ENCODE measurements at regions not wholly inside any gene's neighbourhood (a gene's known extent, or its start where the extent isn't known, plus 50 kb on each side); places are given as distances from the start of the nearest gene placed in this dataset.

DNA sequence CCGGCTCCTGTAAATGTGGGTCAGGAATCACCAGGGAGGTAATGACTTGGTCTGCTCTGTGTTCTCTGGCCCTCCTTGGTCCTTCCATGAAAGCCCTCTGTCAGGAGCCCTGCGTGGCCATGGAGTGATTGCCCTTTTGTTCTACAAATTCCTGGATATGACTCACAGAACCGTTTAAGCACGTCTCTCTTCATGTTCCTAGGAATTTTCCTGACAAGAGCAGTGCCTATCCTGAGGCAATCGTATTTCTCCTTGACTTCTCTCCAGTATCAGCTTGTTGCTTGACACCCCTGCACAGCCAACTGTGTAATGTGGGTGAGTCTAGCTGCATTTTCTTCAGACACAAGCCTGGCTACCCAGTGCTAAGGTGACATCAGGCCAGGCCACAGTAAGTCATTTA lies 274.3 kb upstream of the ZNF462 start:
- H3K4me3 ChIP-seq (ENCODE audit: low read depth in 1 of 3, low read length in 3 of 3) = no peak overlapping the region
- 78% methylated on average over 5 of the region's 5 CpGs for WGBS
- no peak for DNase-seq (ENCODE audit: low spot score)
- H3K27ac ChIP-seq (ENCODE audit: low read depth in 1 of 2, low read length in 2 of 2) = no peak overlapping the region
- H3K4me1 ChIP-seq (ENCODE audit: control insufficient read depth in 4 of 4, insufficient read depth in 4 of 4, low read length in 3 of 4) = no peaks in the 10 kb centered on the region
- TF ChIP-seq, protein P1, sequence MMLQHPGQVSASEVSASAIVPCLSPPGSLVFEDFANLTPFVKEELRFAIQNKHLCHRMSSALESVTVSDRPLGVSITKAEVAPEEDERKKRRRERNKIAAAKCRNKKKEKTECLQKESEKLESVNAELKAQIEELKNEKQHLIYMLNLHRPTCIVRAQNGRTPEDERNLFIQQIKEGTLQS (IDR thresholded peaks at IDR 0.05) = no peak
- TF ChIP-seq, protein P2, sequence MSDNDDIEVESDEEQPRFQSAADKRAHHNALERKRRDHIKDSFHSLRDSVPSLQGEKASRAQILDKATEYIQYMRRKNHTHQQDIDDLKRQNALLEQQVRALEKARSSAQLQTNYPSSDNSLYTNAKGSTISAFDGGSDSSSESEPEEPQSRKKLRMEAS (IDR thresholded peaks at IDR 0.05) = no peak
- TF ChIP-seq, protein P3, sequence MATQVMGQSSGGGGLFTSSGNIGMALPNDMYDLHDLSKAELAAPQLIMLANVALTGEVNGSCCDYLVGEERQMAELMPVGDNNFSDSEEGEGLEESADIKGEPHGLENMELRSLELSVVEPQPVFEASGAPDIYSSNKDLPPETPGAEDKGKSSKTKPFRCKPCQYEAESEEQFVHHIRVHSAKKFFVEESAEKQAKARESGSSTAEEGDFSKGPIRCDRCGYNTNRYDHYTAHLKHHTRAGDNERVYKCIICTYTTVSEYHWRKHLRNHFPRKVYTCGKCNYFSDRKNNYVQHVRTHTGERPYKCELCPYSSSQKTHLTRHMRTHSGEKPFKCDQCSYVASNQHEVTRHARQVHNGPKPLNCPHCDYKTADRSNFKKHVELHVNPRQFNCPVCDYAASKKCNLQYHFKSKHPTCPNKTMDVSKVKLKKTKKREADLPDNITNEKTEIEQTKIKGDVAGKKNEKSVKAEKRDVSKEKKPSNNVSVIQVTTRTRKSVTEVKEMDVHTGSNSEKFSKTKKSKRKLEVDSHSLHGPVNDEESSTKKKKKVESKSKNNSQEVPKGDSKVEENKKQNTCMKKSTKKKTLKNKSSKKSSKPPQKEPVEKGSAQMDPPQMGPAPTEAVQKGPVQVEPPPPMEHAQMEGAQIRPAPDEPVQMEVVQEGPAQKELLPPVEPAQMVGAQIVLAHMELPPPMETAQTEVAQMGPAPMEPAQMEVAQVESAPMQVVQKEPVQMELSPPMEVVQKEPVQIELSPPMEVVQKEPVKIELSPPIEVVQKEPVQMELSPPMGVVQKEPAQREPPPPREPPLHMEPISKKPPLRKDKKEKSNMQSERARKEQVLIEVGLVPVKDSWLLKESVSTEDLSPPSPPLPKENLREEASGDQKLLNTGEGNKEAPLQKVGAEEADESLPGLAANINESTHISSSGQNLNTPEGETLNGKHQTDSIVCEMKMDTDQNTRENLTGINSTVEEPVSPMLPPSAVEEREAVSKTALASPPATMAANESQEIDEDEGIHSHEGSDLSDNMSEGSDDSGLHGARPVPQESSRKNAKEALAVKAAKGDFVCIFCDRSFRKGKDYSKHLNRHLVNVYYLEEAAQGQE (IDR thresholded peaks at IDR 0.05) = no peak
- no peak for TF ChIP-seq NR2F2 (IDR thresholded peaks at IDR 0.05)
- TF ChIP-seq RXRA (IDR thresholded peaks at IDR 0.05) = no peak
- TF ChIP-seq, protein P4, sequence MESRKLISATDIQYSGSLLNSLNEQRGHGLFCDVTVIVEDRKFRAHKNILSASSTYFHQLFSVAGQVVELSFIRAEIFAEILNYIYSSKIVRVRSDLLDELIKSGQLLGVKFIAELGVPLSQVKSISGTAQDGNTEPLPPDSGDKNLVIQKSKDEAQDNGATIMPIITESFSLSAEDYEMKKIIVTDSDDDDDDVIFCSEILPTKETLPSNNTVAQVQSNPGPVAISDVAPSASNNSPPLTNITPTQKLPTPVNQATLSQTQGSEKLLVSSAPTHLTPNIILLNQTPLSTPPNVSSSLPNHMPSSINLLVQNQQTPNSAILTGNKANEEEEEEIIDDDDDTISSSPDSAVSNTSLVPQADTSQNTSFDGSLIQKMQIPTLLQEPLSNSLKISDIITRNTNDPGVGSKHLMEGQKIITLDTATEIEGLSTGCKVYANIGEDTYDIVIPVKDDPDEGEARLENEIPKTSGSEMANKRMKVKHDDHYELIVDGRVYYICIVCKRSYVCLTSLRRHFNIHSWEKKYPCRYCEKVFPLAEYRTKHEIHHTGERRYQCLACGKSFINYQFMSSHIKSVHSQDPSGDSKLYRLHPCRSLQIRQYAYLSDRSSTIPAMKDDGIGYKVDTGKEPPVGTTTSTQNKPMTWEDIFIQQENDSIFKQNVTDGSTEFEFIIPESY (IDR thresholded peaks at IDR 0.05) = no peak
- TF ChIP-seq TAF1 (conservative IDR thresholded peaks at IDR 0.05) = no peak
- no peak for TF ChIP-seq RAD21 (IDR thresholded peaks at IDR 0.05)
- no peak for TF ChIP-seq EGR1 (IDR thresholded peaks at IDR 0.05; ENCODE audit: low read depth in 2 of 2)
- no peaks in the 10 kb centered on the region for H3K9me3 ChIP-seq (ENCODE audit: control insufficient read depth in 4 of 4, low read length in 3 of 4)
- H3K27me3 ChIP-seq (ENCODE audit: control insufficient read depth in 4 of 4, insufficient read depth in 4 of 4, low read length in 3 of 4) = no peaks in the 10 kb centered on the region
- H3K36me3 ChIP-seq (ENCODE audit: control insufficient read depth in 4 of 4, insufficient read depth in 3 of 4, low read depth in 1 of 4, low read length in 3 of 4) = no peaks in the 10 kb centered on the region
- H3K9ac ChIP-seq (ENCODE audit: low read depth in 1 of 2, low read length in 2 of 2) = no peak overlapping the region

DNA sequence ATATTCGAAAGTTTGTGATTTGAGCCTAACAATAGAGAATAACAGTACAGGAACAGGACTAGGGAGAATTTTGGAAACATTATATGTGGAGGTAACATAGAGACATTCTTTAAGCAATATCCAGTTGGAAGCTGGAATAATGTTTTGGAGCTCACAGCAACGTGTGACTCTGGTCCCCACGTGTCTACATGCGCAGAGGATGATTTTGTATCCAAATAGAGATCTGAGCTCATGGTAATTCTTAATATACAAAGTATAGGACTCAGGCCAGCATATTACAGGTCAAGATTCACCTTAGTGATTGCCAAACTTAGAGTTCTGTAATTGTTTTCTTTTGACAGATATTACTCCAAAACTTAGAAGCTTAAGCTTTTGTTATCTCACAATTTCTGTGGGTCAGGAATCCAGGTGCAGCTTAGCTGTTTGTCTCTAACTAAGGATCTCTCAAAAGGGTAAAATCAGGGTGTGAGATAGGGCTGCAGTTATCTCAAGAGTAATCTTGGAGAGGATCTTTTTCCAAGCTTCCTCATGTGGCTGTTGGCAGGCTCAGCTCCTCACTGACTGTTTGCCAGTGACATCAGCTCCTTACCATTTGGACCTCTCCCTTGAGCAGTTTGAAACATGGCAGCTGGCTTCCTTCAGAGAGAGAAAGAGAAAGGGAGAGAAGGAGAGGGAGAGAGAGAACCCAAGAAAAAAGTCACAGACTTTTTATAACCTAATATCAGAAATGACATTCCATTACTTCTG lies 272.0 kb upstream of the ZNF462 start:
- H3K9me3 ChIP-seq (ENCODE audit: control insufficient read depth in 4 of 4, low read length in 3 of 4) = no peaks in the 10 kb centered on the region
- H3K9ac ChIP-seq (ENCODE audit: low read depth in 1 of 2, low read length in 2 of 2) = no peak overlapping the region
- no peak overlapping the region for H3K4me3 ChIP-seq (ENCODE audit: low read depth in 1 of 3, low read length in 3 of 3)
- no peak overlapping the region for H3K27ac ChIP-seq (ENCODE audit: low read depth in 1 of 2, low read length in 2 of 2)
- DNase-seq (ENCODE audit: low spot score) = no peak
- H3K4me1 ChIP-seq (ENCODE audit: control insufficient read depth in 4 of 4, insufficient read depth in 4 of 4, low read length in 3 of 4) = no peaks in the 10 kb centered on the region
- H3K36me3 ChIP-seq (ENCODE audit: control insufficient read depth in 4 of 4, insufficient read depth in 3 of 4, low read depth in 1 of 4, low read length in 3 of 4) = no peaks in the 10 kb centered on the region
- WGBS = 84% methylated on average over 4 of the region's 4 CpGs
- H3K27me3 ChIP-seq (ENCODE audit: control insufficient read depth in 4 of 4, insufficient read depth in 4 of 4, low read length in 3 of 4) = no peaks in the 10 kb centered on the region
- TF ChIP-seq, protein P3 (IDR thresholded peaks at IDR 0.05) = no peak
- no peak for TF ChIP-seq HNF4A (conservative IDR thresholded peaks at IDR 0.05)
- TF ChIP-seq FOXA1 (IDR thresholded peaks at IDR 0.05) = no peak
- no peak for TF ChIP-seq RXRA (IDR thresholded peaks at IDR 0.05)
- no peak for TF ChIP-seq NR2F2 (IDR thresholded peaks at IDR 0.05)
- TF ChIP-seq EGR1 (IDR thresholded peaks at IDR 0.05; ENCODE audit: low read depth in 2 of 2) = no peak
- no peak for TF ChIP-seq FOXA2 (IDR thresholded peaks at IDR 0.05)
- no peak for TF ChIP-seq JUND (IDR thresholded peaks at IDR 0.05)
- TF ChIP-seq YY1 (IDR thresholded peaks at IDR 0.05) = no peak
- TF ChIP-seq, protein P1 (IDR thresholded peaks at IDR 0.05) = no peak
- TF ChIP-seq SP1 (IDR thresholded peaks at IDR 0.05) = no peak

All from liver (tissue), 7 donors.